GM18502 (cell line): ENCODE measurements at regions not wholly inside any gene's neighbourhood (a gene's known extent, or its start where the extent isn't known, plus 50 kb on each side); places are given as distances from the start of the nearest gene placed in this dataset.

ENCODE experiments used
- ATAC-seq: cut with Tn5 transposase; IDR thresholded peaks from one replicate; pipeline ENCODE4 v1.9.1; 2021; ENCODE audit warnings: mild to moderate bottlenecking; ENCODE audit not compliant: unreplicated experiment, poor library complexity

DNA sequence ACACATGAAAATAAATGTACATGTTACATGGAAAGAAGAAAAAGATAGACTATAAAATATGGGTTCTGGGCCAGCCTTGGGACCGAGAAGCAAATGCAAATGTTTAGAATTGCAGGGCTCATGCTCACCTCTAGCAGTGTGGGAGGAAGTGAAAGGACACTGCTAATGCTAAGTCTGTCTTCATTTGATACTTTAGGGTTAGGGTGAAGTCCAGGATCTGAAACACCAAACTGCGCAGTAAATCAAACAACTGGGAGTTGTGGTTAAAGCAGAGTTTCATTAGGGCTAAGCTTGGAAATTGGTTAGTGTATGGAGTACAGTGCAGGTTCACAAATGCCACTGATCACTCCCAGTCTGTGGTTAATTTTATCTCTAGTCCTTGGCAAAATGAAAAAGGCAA, 73.2 kb upstream of the PDK4 start:
- ATAC-seq, result no peak

DNA sequence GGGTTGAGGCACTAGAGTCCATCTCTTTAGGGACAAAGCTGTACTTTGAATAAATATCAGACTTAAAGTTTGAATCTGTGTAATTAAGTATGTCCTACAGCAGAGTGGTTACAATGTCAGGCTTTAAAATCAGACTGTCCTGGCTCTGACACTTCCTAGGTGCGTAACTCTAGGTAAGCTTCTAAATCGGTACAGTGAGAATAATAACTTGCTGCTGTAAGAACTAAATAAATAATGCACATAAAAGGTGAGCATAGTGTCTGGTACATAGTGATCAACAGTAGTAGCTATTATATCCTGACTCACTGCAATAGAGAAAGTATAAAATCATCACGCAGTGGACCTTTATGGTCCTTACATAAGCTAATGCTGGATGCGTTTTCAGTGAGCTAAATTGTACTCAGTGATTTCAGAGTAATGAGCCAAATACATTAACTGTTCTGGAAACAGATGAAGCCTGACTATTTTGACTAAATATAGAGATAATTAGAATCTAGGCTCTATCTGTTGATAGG, 72.2 kb upstream of the PDK4 start:
- no peak for ATAC-seq

GRCh38 chr7:95662987-95663386, 66.7 kb upstream of the PDK4 start:
- no peak for ATAC-seq

DNA sequence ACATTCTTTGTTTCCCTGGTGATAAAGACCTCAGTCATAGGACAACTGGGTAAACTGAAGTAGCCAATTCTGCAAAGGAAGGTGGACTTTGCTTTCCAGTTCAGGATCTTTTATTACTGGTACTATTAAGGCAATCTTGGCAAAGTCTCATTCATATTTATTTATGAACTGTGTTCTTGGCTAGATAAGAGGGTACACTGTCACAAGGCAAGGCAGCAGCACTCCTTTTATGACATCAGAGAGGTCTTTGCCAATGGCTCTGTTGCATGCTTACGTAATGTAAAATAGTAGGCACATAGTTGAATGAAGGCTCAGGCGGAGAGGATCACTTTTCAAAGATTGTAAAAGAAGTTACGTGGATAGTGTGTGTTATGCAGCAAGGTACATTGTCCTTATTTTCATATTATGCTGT, 63.7 kb upstream of the PDK4 start:
- ATAC-seq, result no peak

DNA sequence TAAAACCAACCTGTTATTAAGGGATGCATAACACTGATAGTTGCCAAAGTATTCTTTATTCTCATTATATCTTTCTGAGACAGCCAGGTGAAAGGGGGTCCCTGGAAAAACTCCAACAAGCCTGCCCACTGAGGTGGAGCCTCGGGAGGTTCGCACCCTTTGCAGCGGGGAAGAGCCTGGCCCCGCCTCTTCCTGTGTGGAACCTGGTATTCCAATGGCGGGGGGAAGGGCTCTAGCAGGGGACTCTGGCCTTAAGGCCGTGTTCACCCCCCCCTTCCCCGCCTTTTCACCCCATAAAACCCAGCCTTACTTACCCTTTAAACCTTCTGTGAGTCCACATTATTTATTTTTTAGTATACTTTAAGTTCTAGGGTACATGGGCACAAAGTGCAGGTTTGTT, 62.4 kb upstream of the PDK4 start:
- ATAC-seq, result no peak

DNA sequence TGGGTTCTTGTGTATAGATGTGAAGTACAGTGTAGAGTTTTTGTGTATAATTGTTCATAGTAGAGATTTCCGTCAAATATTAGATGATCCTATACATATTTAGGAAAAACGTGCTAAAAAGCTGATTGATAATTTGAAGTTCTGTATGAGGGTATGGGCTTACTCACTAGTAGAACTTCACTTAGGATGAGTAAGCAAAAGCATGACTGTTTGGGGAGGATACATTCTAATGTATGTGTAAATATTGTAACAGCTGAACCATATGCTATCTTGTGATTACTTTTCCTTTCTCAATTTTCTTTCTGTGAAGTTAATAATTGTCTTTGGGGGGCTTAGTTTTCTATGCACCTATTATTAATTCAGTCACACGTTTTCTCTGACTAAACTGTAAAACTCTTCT, 53.2 kb upstream of the PDK4 start:
- no peak for ATAC-seq

GRCh38 chr7:95646350-95646749, 50.0 kb upstream of the PDK4 start:
- ATAC-seq, result no peak
